ENCODE measurements at regions not wholly inside any gene's neighbourhood (a gene's known extent, or its start where the extent isn't known, plus 50 kb on each side); places are given as distances from the start of the nearest gene placed in this dataset.
A peak's percentile ranks its signal among the peaks of the same experiment; 100 is the strongest.

DNA sequence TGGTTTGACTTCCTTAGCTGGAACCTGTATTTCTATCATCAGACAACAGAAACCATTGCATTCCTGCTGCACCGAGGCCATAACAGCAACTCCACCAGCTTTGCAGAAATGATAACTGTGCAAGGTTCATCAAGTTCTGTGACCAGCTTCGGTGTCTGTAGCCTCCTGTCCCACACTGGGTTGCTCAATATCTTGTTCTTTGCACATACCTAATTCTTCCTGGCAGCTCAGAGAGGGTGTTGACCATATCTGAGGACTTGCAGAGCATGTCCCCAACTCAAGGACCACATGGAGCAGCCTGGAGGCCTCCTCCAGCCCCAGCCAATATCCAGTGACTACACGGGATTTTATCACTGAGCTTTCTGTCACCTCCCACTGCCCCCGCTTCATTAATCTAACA, 59.3 kb upstream of the SCAF8 start:
- no peak for ATAC-seq
- DNase-seq: no peak
- Histone ChIP-seq H3K27me3 (no peaks in the 10 kb centered on the region), H3K27ac (no peak overlapping the region), H3K9me3 (no peaks in the 10 kb centered on the region), H3K36me3 (no peaks in the 10 kb centered on the region), H3K4me1 (no peaks in the 10 kb centered on the region), H3K4me3 (no peak overlapping the region)
- intact Hi-C loops (cut with DNase I; ENCODE audit: low total_unique reads) (loop anchor here (2.0 kb wide), 1 partner anchor 59 kb away; the partner anchor contains the start of gene SCAF8), in situ Hi-C loops (cut with MboI; ENCODE audit: low sequenced_read_pairs in 4 of 4) (loop anchor here in 3 of 4 donors (10.0 kb wide), 2 partner anchors 131 to 501 kb away; no protein-coding TSS in a partner anchor)
- TF ChIP-seq, protein P1, sequence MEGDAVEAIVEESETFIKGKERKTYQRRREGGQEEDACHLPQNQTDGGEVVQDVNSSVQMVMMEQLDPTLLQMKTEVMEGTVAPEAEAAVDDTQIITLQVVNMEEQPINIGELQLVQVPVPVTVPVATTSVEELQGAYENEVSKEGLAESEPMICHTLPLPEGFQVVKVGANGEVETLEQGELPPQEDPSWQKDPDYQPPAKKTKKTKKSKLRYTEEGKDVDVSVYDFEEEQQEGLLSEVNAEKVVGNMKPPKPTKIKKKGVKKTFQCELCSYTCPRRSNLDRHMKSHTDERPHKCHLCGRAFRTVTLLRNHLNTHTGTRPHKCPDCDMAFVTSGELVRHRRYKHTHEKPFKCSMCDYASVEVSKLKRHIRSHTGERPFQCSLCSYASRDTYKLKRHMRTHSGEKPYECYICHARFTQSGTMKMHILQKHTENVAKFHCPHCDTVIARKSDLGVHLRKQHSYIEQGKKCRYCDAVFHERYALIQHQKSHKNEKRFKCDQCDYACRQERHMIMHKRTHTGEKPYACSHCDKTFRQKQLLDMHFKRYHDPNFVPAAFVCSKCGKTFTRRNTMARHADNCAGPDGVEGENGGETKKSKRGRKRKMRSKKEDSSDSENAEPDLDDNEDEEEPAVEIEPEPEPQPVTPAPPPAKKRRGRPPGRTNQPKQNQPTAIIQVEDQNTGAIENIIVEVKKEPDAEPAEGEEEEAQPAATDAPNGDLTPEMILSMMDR (IDR thresholded peaks at IDR 0.05 in 4 of 5, conservative IDR thresholded peaks at IDR 0.05 in 1 of 5): no peak
- no peak for TF ChIP-seq POLR2A (IDR thresholded peaks at IDR 0.05)

DNA sequence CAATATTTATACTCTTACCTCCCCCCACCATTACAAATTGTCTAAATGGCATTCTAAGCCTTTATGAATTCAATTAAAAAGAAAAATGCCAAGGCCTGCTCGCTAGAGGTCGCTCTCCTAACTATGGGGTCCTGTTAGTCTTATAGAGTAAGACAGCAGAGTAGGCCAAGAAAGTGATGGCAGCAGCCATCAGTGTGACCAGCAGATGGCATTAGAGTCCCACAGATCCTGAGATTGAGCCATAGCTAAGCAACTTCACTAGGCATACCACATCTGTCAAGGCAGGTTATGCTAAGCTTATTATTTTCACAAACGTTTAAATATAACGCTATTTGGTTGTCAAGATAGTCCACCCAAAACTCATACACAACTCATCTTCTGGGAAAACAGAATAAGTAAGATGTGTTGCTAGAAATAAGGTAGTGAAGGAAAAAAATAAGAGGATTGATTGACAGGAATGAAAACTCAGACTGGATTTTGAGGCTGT, 57.6 kb upstream of the SCAF8 start:
- Histone ChIP-seq H3K4me3 (no peak overlapping the region), H3K36me3 (no peaks in the 10 kb centered on the region), H3K27ac (no peak overlapping the region), H3K9me3 (no peaks in the 10 kb centered on the region), H3K27me3 (no peaks in the 10 kb centered on the region), H3K4me1 (no peaks in the 10 kb centered on the region)
- no peak for TF ChIP-seq POLR2A (IDR thresholded peaks at IDR 0.05)
- TF ChIP-seq, protein P1 (IDR thresholded peaks at IDR 0.05 in 4 of 5, conservative IDR thresholded peaks at IDR 0.05 in 1 of 5): peak; percentile 91 to 99 (median 95)
- in situ Hi-C loops (cut with MboI; ENCODE audit: low sequenced_read_pairs in 4 of 4) (loop anchor here (5.0 to 10.0 kb wide), 4 partner anchors 127 to 502 kb away; no protein-coding TSS in a partner anchor), intact Hi-C loops (cut with DNase I; ENCODE audit: low total_unique reads) (loop anchor here (1.0 to 5.0 kb wide), 3 partner anchors 57 to 497 kb away; partner anchors contain the start of gene SCAF8)
- DNase-seq: peak; percentile 67 to 88
- peak; percentile 100 for ATAC-seq

DNA sequence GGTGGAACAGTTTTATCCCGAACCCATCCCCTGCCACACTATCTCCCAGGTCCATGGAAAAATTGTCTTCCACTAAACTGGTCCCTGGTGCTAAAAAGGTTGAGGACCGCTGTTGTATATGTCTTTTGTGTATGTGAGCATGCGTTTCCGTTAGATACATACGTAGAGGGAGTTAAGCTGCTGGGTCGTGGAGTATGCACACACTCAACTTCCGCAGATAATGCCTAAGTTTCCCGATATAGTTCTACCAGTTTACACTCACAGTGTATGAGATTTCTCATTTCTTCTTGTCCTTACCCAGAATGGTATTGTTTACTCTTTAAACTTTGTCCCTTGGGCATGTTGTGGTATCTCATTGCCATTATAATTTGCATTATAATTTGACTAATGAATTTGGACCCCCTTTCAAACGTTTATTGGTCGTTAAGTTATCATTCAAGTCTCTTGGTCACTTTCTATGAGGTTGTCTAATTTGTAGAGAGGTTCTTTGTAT, 50.5 kb upstream of the SCAF8 start:
- in situ Hi-C loops (cut with MboI; ENCODE audit: low sequenced_read_pairs in 4 of 4): no loop called here
- H3K4me1 ChIP-seq: no peaks in the 10 kb centered on the region
- no peak overlapping the region for H3K27ac ChIP-seq
- H3K9me3 ChIP-seq: no peaks in the 10 kb centered on the region
- H3K27me3 ChIP-seq: no peaks in the 10 kb centered on the region
- TF ChIP-seq, protein P1 (IDR thresholded peaks at IDR 0.05 in 4 of 5, conservative IDR thresholded peaks at IDR 0.05 in 1 of 5): no peak
- no peak for TF ChIP-seq POLR2A (IDR thresholded peaks at IDR 0.05)
- H3K36me3 ChIP-seq: no peaks in the 10 kb centered on the region
- no peak overlapping the region for H3K4me3 ChIP-seq
- ATAC-seq: no peak
- no peak for DNase-seq
- intact Hi-C loops (cut with DNase I; ENCODE audit: low total_unique reads): no loop called here
